Endothelial cell of hepatic sinusoid (primary cell): ENCODE measurements at regions not wholly inside any gene's neighbourhood (a gene's known extent, or its start where the extent isn't known, plus 50 kb on each side); places are given as distances from the start of the nearest gene placed in this dataset.
"Not testable (repeated sequence)": the region's sequence is repeated elsewhere in the genome, so short reads cannot be mapped to it uniquely, and the experiment has no call there.

Experiments used
- in situ Hi-C: cut with HindIII; loops from 2 replicates; pipeline ENCODE4 v1.10.0; 2017; ENCODE audit warnings: low sequenced_read_pairs

- in situ Hi-C loops, result no loop called here
Observed at GRCh38 chr11:22567759-22568158, 57.9 kb downstream of the FANCF start.

GRCh38 chr11:22566293-22566692 lies 59.3 kb downstream of the FANCF start:
- in situ Hi-C loops, result no loop called here

GRCh38 chr11:22561283-22561682 lies 64.3 kb downstream of the FANCF start:
- in situ Hi-C loops, result no loop called here

GRCh38 chr11:22559416-22559815 lies 66.2 kb downstream of the FANCF start:
- in situ Hi-C loops, result no loop called here

- in situ Hi-C loops, result no loop called here
Observed at GRCh38 chr11:22558664-22559063, 67.0 kb downstream of the FANCF start.

GRCh38 chr11:22556381-22556780 lies 69.2 kb downstream of the FANCF start:
- in situ Hi-C loops, result no loop called here

GRCh38 chr11:22555881-22556280 lies 69.7 kb downstream of the FANCF start:
- in situ Hi-C loops, result no loop called here

GRCh38 chr11:22554221-22554620 lies 71.4 kb downstream of the FANCF start:
- in situ Hi-C loops, result loop anchor here (5.0 kb wide), 1 partner anchor 223 kb away; no protein-coding TSS in a partner anchor

GRCh38 chr11:22552885-22553284 lies 72.7 kb downstream of the FANCF start:
- in situ Hi-C loops, result loop anchor here (5.0 kb wide), 1 partner anchor 224 kb away; no protein-coding TSS in a partner anchor

GRCh38 chr11:22546746-22547145 lies 78.9 kb downstream of the FANCF start:
- in situ Hi-C loops, result no loop called here

- in situ Hi-C loops, result no loop called here
Observed at GRCh38 chr11:22543261-22543660, 82.4 kb downstream of the FANCF start.

- in situ Hi-C loops, result no loop called here
Observed at GRCh38 chr11:22539821-22540256, 85.8 kb downstream of the FANCF start.

- in situ Hi-C loops, result no loop called here
Observed at GRCh38 chr11:22536071-22536470, 89.6 kb downstream of the FANCF start.

- in situ Hi-C loops, result not testable (repeated sequence)
Observed at GRCh38 chr11:22528612-22529429, 96.8 kb downstream of the FANCF start.

GRCh38 chr11:22522225-22522624 lies 103.4 kb downstream of the FANCF start:
- in situ Hi-C loops, result no loop called here

- in situ Hi-C loops, result no loop called here
Observed at GRCh38 chr11:22521226-22521625, 104.4 kb downstream of the FANCF start.

- in situ Hi-C loops, result no loop called here
Observed at GRCh38 chr11:22520521-22520920, 105.1 kb downstream of the FANCF start.

- in situ Hi-C loops, result not testable (repeated sequence)
Observed at GRCh38 chr11:22518344-22518743, 107.3 kb downstream of the FANCF start.

- in situ Hi-C loops, result no loop called here
Observed at GRCh38 chr11:22516111-22516510, 109.5 kb downstream of the FANCF start.

- in situ Hi-C loops, result no loop called here
Observed at GRCh38 chr11:22512457-22512856, 113.2 kb downstream of the FANCF start.

- in situ Hi-C loops, result no loop called here
Observed at GRCh38 chr11:22510741-22511140, 114.9 kb downstream of the FANCF start.

GRCh38 chr11:22510010-22510409 lies 115.6 kb downstream of the FANCF start:
- in situ Hi-C loops, result no loop called here

- in situ Hi-C loops, result no loop called here
Observed at GRCh38 chr11:22508665-22509064, 117.0 kb downstream of the FANCF start.
